ENCODE measurements at regions not wholly inside any gene's neighbourhood (a gene's known extent, or its start where the extent isn't known, plus 50 kb on each side); places are given as distances from the start of the nearest gene placed in this dataset.

DNA sequence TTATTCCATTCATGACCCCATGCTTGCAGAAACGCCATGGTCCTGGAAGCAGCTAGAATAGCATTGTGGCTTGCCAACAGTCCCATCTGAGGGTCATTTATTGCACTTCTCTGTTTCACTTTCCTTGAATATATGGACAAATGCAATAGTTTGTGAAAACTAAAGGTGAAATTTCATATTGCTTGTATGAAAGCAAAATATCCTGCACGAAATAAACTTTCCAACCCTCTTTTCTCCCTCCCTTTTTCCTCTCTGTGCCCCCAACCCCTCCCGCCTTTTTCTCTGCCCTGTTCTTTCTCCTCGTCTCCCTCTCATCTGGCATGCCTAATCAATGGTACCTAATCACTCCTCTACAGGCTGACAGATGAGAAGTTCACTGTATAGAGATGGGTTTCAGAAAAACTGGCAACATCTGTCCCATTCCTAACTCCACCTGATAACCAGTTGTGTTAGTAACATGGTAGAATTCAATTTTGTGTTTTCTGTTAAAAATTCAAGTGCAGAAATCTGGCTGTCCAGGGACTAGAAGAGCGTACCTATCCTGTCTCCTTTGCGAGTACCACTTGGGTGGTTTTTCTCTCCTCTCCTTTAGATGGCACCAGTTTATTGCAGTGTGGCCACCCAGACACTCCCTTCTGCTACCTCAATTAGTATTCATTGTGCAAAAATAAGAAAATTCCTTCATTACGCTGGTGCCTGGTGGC, 198.6 kb downstream of the FOXA2 start:
- Histone ChIP-seq H3K9me3 (ENCODE audit: insufficient read depth, low read depth) (no peaks in the 10 kb centered on the region), H4K20me1 (ENCODE audit: insufficient read depth) (no peaks in the 10 kb centered on the region), H3K4me2 (no peak overlapping the region), H2AFZ (no peak overlapping the region), H3F3A (ENCODE audit: insufficient read depth, low read depth) (peaks cover 17% of the 10 kb centered on the region), H3K79me2 (ENCODE audit: low read depth) (no peaks in the 10 kb centered on the region), H3K36me3 (ENCODE audit: low read depth) (no peaks in the 10 kb centered on the region), H3K4me3 (no peak overlapping the region), H3K9me2 (ENCODE audit: insufficient read depth) (no peaks in the 10 kb centered on the region), H3K27me3 (ENCODE audit: insufficient read depth, low read depth) (no peaks in the 10 kb centered on the region), H3K4me1 (replicated peaks; ENCODE audit: insufficient read depth) (peaks cover 46% of the 10 kb centered on the region), H3K27ac (no peak overlapping the region)
- intact Hi-C loops (cut with micrococcal nuclease; ENCODE audit: unreplicated experiment), result loop anchor here (1.0 to 5.0 kb wide), 3 partner anchors 46 to 299 kb away; partner anchors contain the start of gene FOXA2
- TF ChIP-seq EZH2 (IDR thresholded peaks at IDR 0.05; ENCODE audit: low read depth) (no peak), CTCF (conservative IDR thresholded peaks at IDR 0.05) (peak; percentile 28; the same call in 1 of the 2 replicates)
- POLR2A ChIA-PET (ENCODE audit: unreplicated experiment), result interaction anchor here (0.6 to 0.7 kb wide), 2 partner anchors 128 to 938 kb away, joined by 3 to 4 read pairs; no protein-coding TSS in a partner anchor
- BruUV-seq (replicated peaks), result no TSS peak
- DNase-seq, result peak in 1 of 2 experiments; percentile 7
- CTCF ChIA-PET, result no interaction called here

GRCh38 chr20:22384978-22385377, 199.4 kb downstream of the FOXA2 start:
- ChIA-PET CTCF (no interaction called here), POLR2A (ENCODE audit: unreplicated experiment) (interaction anchor here (0.6 kb wide), 1 partner anchor 938 kb away, joined by 4 read pairs; no protein-coding TSS in a partner anchor)
- no peak overlapping the region for H3K4me3 ChIP-seq
- H3K27ac ChIP-seq, result no peak overlapping the region
- no peak for TF ChIP-seq CTCF (conservative IDR thresholded peaks at IDR 0.05)
- TF ChIP-seq EZH2 (IDR thresholded peaks at IDR 0.05; ENCODE audit: low read depth), result no peak
- no TSS peak for BruUV-seq (replicated peaks)
- peaks cover 49% of the 10 kb centered on the region for H3K4me1 ChIP-seq (replicated peaks; ENCODE audit: insufficient read depth)
- H3K36me3 ChIP-seq (ENCODE audit: low read depth), result no peaks in the 10 kb centered on the region
- no peak overlapping the region for H2AFZ ChIP-seq
- no peaks in the 10 kb centered on the region for H3K9me3 ChIP-seq (ENCODE audit: insufficient read depth, low read depth)
- DNase-seq, result no peak
- H4K20me1 ChIP-seq (ENCODE audit: insufficient read depth), result no peaks in the 10 kb centered on the region
- intact Hi-C loops (cut with micrococcal nuclease; ENCODE audit: unreplicated experiment), result loop anchor here (5.0 kb wide), 1 partner anchor 197 kb away; the partner anchor contains the start of gene FOXA2
- H3K4me2 ChIP-seq, result no peak overlapping the region
- no peaks in the 10 kb centered on the region for H3K27me3 ChIP-seq (ENCODE audit: insufficient read depth, low read depth)
- no peaks in the 10 kb centered on the region for H3K9me2 ChIP-seq (ENCODE audit: insufficient read depth)
- H3F3A ChIP-seq (ENCODE audit: insufficient read depth, low read depth), result peaks cover 17% of the 10 kb centered on the region
- H3K79me2 ChIP-seq (ENCODE audit: low read depth), result no peaks in the 10 kb centered on the region

GRCh38 chr20:22383156-22383555, 201.2 kb downstream of the FOXA2 start:
- intact Hi-C loops (cut with micrococcal nuclease; ENCODE audit: unreplicated experiment), result no loop called here
- TF ChIP-seq EZH2 (IDR thresholded peaks at IDR 0.05; ENCODE audit: low read depth) (no peak), CTCF (conservative IDR thresholded peaks at IDR 0.05) (no peak)
- BruUV-seq (replicated peaks), result no TSS peak
- POLR2A ChIA-PET (ENCODE audit: unreplicated experiment), result no interaction called here
- no peak overlapping the region for H3K4me3 ChIP-seq
- H3K9me3 ChIP-seq (ENCODE audit: insufficient read depth, low read depth), result 0 out of 2 replicates have a peak, but pooled peaks cover 6% of the 10 kb centered on the region
- no peaks in the 10 kb centered on the region for H3K79me2 ChIP-seq (ENCODE audit: low read depth)
- H2AFZ ChIP-seq, result 0 out of 2 replicates have a peak overlapping the region, but pooled peaks have one; percentile 30
- H3F3A ChIP-seq (ENCODE audit: insufficient read depth, low read depth), result peaks cover 18% of the 10 kb centered on the region
- CTCF ChIA-PET, result no interaction called here
- DNase-seq, result no peak
- H3K27me3 ChIP-seq (ENCODE audit: insufficient read depth, low read depth), result no peaks in the 10 kb centered on the region
- peak overlapping the region; percentile 55 for H3K27ac ChIP-seq
- no peaks in the 10 kb centered on the region for H4K20me1 ChIP-seq (ENCODE audit: insufficient read depth)
- no peaks in the 10 kb centered on the region for H3K36me3 ChIP-seq (ENCODE audit: low read depth)
- H3K9me2 ChIP-seq (ENCODE audit: insufficient read depth), result no peaks in the 10 kb centered on the region
- H3K4me1 ChIP-seq (replicated peaks; ENCODE audit: insufficient read depth), result peaks cover 46% of the 10 kb centered on the region
- H3K4me2 ChIP-seq, result no peak overlapping the region
